GM19438 (cell line): ENCODE measurements at regions not wholly inside any gene's neighbourhood (a gene's known extent, or its start where the extent isn't known, plus 50 kb on each side); places are given as distances from the start of the nearest gene placed in this dataset.

ENCODE experiments used
- ATAC-seq: cut with Tn5 transposase; IDR thresholded peaks from one replicate; pipeline ENCODE4 v1.9.1; 2021; ENCODE audit warnings: low read depth; ENCODE audit not compliant: unreplicated experiment

GRCh38 chr10:10938676-10939075 is 79.0 kb upstream of the CELF2 start:
- ATAC-seq = no peak

GRCh38 chr10:10941127-10941730 is 76.4 kb upstream of the CELF2 start:
- no peak for ATAC-seq

GRCh38 chr10:10942441-10942840 is 75.2 kb upstream of the CELF2 start:
- ATAC-seq = no peak

GRCh38 chr10:10946081-10946480 is 71.6 kb upstream of the CELF2 start:
- no peak for ATAC-seq

GRCh38 chr10:10946801-10947200 is 70.9 kb upstream of the CELF2 start:
- ATAC-seq = no peak

GRCh38 chr10:10951675-10952074 is 66.0 kb upstream of the CELF2 start:
- ATAC-seq = no peak

GRCh38 chr10:10952800-10953199 is 64.9 kb upstream of the CELF2 start:
- ATAC-seq = no peak

- no peak for ATAC-seq
Observed at GRCh38 chr10:10956681-10957542, 60.8 kb upstream of the CELF2 start.

GRCh38 chr10:10958041-10958440 is 59.6 kb upstream of the CELF2 start:
- ATAC-seq = no peak

- no peak for ATAC-seq
Observed at GRCh38 chr10:10959666-10960065, 58.0 kb upstream of the CELF2 start.

GRCh38 chr10:10960534-10960933 is 57.1 kb upstream of the CELF2 start:
- ATAC-seq = no peak

- no peak for ATAC-seq
Observed at GRCh38 chr10:10961072-10961471, 56.6 kb upstream of the CELF2 start.

- ATAC-seq = no peak
Observed at GRCh38 chr10:10967029-10967428, 50.6 kb upstream of the CELF2 start.

- ATAC-seq = no peak
Observed at GRCh38 chr10:10967581-10968256, 50.0 kb upstream of the CELF2 start.
